Neural cell (in vitro differentiated cells): ENCODE measurements at regions not wholly inside any gene's neighbourhood (a gene's known extent, or its start where the extent isn't known, plus 50 kb on each side); places are given as distances from the start of the nearest gene placed in this dataset.
"Not testable (repeated sequence)": the region's sequence is repeated elsewhere in the genome, so short reads cannot be mapped to it uniquely, and the experiment has no call there.

Source experiments
- H2AFZ ChIP-seq: fragments of 200-600, 300-800 bp; sonication (generic), shearing (Covaris generic); 2 replicates; pipeline ENCODE4 v1.6.0; 2014; ENCODE audit warnings: low read depth, mild to moderate bottlenecking, antibody characterized with exemption, low read length, moderate library complexity
- H3F3A ChIP-seq: fragments of 200-600 bp; shearing (Covaris generic); 2 replicates; pipeline ENCODE4 v1.6.1; 2016; ENCODE audit warnings: mild to moderate bottlenecking, moderate library complexity, mixed read lengths, antibody characterized with exemption, low read length; ENCODE audit not compliant: insufficient read depth, poor library complexity, severe bottlenecking
- H3K27ac ChIP-seq: fragments of 200-600, 300-800 bp; sonication (generic), shearing (Covaris generic); 2 replicates; pipeline ENCODE4 v1.5.1; 2014; ENCODE audit warnings: mild to moderate bottlenecking, low read length, moderate library complexity
- H3K27me3 ChIP-seq: fragments of 300-800, 200-600 bp; sonication (generic), shearing (Covaris generic); 2 replicates; pipeline ENCODE4 v1.6.0; 2014; ENCODE audit warnings: mild to moderate bottlenecking, low read depth, low read length, moderate library complexity; ENCODE audit not compliant: insufficient read depth
- H3K36me3 ChIP-seq: fragments of 300-800, 200-600 bp; sonication (generic), shearing (Covaris generic); 2 replicates; pipeline ENCODE4 v1.5.1; 2014; ENCODE audit warnings: mild to moderate bottlenecking, antibody characterized with exemption, low read length, moderate library complexity; ENCODE audit not compliant: insufficient read depth
- H3K4me2 ChIP-seq: fragments of 300-800, 200-600 bp; sonication (generic), shearing (Covaris generic); 2 replicates; pipeline ENCODE4 v1.6.0; 2014; ENCODE audit warnings: mild to moderate bottlenecking, low read length
- H3K4me3 ChIP-seq: fragments of 300-800, 200-600 bp; sonication (generic), shearing (Covaris generic); 2 replicates; pipeline ENCODE4 v1.5.1; 2014; ENCODE audit warnings: mild to moderate bottlenecking, low read length, moderate library complexity
- H3K79me2 ChIP-seq: fragments of 200-600 bp; shearing (Covaris generic); replicated peaks from 2 replicates; pipeline ENCODE4 v1.6.0; 2014; ENCODE audit warnings: mild to moderate bottlenecking, low read length, moderate library complexity; ENCODE audit not compliant: insufficient read depth
- H3K9ac ChIP-seq: fragments of 300-800, 200-600 bp; sonication (generic), shearing (Covaris generic); 2 replicates; pipeline ENCODE4 v1.6.1; 2016; ENCODE audit warnings: mild to moderate bottlenecking, low read length, mixed read lengths
- H3K9me2 ChIP-seq: fragments of 200-600 bp; shearing (Covaris generic); 2 replicates; pipeline ENCODE4 v1.6.1; 2016; ENCODE audit warnings: mild to moderate bottlenecking, low read length, mixed read lengths; ENCODE audit not compliant: insufficient read depth
- H3K9me3 ChIP-seq: fragments of 200-600, 300-800 bp; sonication (generic), shearing (Covaris generic); 2 replicates; pipeline ENCODE4 v1.6.1; 2016; ENCODE audit warnings: mild to moderate bottlenecking, mixed run types, low read length, moderate library complexity, mixed read lengths
- H4K20me1 ChIP-seq: fragments of 200-600 bp; shearing (Covaris generic); 2 replicates; pipeline ENCODE4 v1.6.1; 2016; ENCODE audit warnings: mild to moderate bottlenecking, mixed run types; ENCODE audit not compliant: insufficient read depth
- EP300 ChIP-seq: fragments of 450-650 bp; conservative IDR thresholded peaks from 2 replicates; pipeline ENCODE4 v1.6.1; 2014; ENCODE audit warnings: antibody characterized with exemption, mild to moderate bottlenecking, moderate library complexity; ENCODE audit not compliant: poor library complexity, severe bottlenecking
- EZH2 ChIP-seq: fragments of 200-600, 300-800 bp; shearing (Covaris generic), sonication (generic); IDR thresholded peaks from 2 replicates; pipeline ENCODE4 v1.6.1; 2014; ENCODE audit warnings: antibody characterized with exemption, low read length, borderline replicate concordance, mild to moderate bottlenecking; ENCODE audit not compliant: insufficient read depth, poor library complexity, severe bottlenecking
- MXI1 ChIP-seq: fragments of 450-650 bp; conservative IDR thresholded peaks from 2 replicates; pipeline ENCODE4 v1.6.1; 2014; ENCODE audit warnings: antibody characterized with exemption, mild to moderate bottlenecking; ENCODE audit not compliant: poor library complexity, severe bottlenecking
- POLR2AphosphoS5 ChIP-seq: IDR thresholded peaks from 2 replicates; pipeline ENCODE4 v1.6.1; 2012
- RAD21 ChIP-seq: fragments of 450-650 bp; conservative IDR thresholded peaks from 2 replicates; pipeline ENCODE4 v1.6.1; 2014; ENCODE audit warnings: antibody characterized with exemption, mild to moderate bottlenecking, moderate library complexity
- SMC3 ChIP-seq: fragments of 450-650 bp; conservative IDR thresholded peaks from 2 replicates; pipeline ENCODE4 v1.6.1; 2014; ENCODE audit warnings: antibody characterized with exemption, mild to moderate bottlenecking, moderate library complexity; ENCODE audit not compliant: poor library complexity
- TAF1 ChIP-seq: IDR thresholded peaks from 2 replicates; pipeline ENCODE4 v1.6.1; 2012; ENCODE audit warnings: low read depth
- TF ChIP-seq, protein P1 (sequence below): IDR thresholded peaks from 2 replicates; pipeline ENCODE4 v1.6.1; 2012; ENCODE audit warnings: borderline replicate concordance
- TF ChIP-seq, protein P2 (sequence below): fragments of 450-650 bp; IDR thresholded peaks from 2 replicates; pipeline ENCODE4 v1.5.1; 2014; ENCODE audit warnings: antibody characterized with exemption, mild to moderate bottlenecking, moderate library complexity; ENCODE audit not compliant: poor library complexity, severe bottlenecking

DNA sequence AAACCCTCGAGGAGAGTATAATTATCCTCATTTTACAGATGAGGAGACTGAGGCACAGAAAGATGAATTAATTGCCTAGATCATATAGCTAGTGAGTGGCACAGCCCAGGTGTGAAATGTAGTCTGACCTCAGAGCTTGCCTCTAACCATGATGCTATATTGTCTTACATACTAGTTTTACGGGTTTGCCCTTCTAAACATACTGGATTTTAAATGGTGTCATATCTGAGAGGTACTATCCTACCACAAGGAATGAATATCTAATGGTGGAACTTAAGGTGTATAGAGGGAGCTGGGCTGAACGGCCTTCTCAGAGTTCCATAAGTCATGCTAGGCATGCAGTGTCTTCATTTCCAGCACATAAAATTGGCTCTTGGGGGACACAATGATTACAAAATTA lies 77.9 kb upstream of the EDEM3 start:
- TF ChIP-seq POLR2AphosphoS5: no peak
- no peak for TF ChIP-seq EZH2
- TF ChIP-seq, protein P1, sequence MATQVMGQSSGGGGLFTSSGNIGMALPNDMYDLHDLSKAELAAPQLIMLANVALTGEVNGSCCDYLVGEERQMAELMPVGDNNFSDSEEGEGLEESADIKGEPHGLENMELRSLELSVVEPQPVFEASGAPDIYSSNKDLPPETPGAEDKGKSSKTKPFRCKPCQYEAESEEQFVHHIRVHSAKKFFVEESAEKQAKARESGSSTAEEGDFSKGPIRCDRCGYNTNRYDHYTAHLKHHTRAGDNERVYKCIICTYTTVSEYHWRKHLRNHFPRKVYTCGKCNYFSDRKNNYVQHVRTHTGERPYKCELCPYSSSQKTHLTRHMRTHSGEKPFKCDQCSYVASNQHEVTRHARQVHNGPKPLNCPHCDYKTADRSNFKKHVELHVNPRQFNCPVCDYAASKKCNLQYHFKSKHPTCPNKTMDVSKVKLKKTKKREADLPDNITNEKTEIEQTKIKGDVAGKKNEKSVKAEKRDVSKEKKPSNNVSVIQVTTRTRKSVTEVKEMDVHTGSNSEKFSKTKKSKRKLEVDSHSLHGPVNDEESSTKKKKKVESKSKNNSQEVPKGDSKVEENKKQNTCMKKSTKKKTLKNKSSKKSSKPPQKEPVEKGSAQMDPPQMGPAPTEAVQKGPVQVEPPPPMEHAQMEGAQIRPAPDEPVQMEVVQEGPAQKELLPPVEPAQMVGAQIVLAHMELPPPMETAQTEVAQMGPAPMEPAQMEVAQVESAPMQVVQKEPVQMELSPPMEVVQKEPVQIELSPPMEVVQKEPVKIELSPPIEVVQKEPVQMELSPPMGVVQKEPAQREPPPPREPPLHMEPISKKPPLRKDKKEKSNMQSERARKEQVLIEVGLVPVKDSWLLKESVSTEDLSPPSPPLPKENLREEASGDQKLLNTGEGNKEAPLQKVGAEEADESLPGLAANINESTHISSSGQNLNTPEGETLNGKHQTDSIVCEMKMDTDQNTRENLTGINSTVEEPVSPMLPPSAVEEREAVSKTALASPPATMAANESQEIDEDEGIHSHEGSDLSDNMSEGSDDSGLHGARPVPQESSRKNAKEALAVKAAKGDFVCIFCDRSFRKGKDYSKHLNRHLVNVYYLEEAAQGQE: no peak
- TF ChIP-seq TAF1: no peak
- TF ChIP-seq SMC3: no peak
- TF ChIP-seq EP300: no peak
- TF ChIP-seq RAD21: no peak
- no peak for TF ChIP-seq MXI1
- TF ChIP-seq, protein P2, sequence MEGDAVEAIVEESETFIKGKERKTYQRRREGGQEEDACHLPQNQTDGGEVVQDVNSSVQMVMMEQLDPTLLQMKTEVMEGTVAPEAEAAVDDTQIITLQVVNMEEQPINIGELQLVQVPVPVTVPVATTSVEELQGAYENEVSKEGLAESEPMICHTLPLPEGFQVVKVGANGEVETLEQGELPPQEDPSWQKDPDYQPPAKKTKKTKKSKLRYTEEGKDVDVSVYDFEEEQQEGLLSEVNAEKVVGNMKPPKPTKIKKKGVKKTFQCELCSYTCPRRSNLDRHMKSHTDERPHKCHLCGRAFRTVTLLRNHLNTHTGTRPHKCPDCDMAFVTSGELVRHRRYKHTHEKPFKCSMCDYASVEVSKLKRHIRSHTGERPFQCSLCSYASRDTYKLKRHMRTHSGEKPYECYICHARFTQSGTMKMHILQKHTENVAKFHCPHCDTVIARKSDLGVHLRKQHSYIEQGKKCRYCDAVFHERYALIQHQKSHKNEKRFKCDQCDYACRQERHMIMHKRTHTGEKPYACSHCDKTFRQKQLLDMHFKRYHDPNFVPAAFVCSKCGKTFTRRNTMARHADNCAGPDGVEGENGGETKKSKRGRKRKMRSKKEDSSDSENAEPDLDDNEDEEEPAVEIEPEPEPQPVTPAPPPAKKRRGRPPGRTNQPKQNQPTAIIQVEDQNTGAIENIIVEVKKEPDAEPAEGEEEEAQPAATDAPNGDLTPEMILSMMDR: no peak
- Histone ChIP-seq H3K9me3 (no peaks in the 10 kb centered on the region), H3K4me2 (no peak overlapping the region), H3K27me3 (no peaks in the 10 kb centered on the region), H3K79me2 (no peaks in the 10 kb centered on the region), H3K9ac (no peak overlapping the region), H3K9me2 (no peaks in the 10 kb centered on the region), H4K20me1 (no peaks in the 10 kb centered on the region), H2AFZ (no peak overlapping the region), H3K4me3 (no peak overlapping the region), H3K36me3 (no peaks in the 10 kb centered on the region), H3F3A (no peaks in the 10 kb centered on the region), H3K27ac (no peak overlapping the region)

DNA sequence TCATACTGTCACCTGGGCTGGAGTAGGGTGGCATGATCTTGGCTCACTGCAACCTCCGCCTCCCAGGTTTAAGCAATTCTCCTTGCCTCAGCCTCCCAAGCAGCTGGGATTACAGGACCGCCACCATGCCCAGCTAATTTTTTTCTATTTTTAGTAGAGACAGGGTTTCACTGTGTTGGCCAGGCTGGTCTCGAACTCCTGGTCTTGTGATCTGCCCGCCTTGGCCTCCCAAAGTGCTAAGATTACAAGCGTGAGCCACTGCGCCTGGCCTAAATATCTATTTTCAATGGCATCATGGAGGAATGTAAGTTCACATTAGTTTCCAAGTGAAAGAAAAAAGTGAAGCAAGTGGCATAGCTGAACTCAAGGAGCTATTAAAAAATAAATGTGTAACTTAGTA lies 74.8 kb upstream of the EDEM3 start:
- H3K9me2 ChIP-seq, H2AFZ ChIP-seq, H3K4me2 ChIP-seq, H3K79me2 ChIP-seq, H3K36me3 ChIP-seq, H3K9ac ChIP-seq, H3K27ac ChIP-seq, H3K9me3 ChIP-seq, H3F3A ChIP-seq, H3K27me3 ChIP-seq, H4K20me1 ChIP-seq, H3K4me3 ChIP-seq: not testable (repeated sequence)

DNA sequence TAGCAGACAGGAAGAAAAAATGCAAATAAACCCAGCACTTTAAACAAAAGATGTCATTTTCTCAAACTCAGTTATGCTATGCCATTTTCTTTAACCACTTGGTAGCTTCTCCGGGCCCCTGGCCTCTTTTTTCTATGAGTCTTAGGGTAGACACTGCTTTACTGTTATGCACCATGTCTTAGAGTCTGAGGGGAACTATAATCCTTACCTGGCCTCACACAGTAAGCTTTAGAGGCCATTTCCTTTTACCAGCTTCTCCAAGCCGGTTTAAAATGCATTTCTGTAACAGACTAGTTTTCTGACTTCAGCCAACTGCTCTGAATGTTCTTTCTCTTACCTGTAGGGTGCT lies 73.7 kb upstream of the EDEM3 start:
- no peaks in the 10 kb centered on the region for H3K79me2 ChIP-seq

More for the DNA sequence above, 73.7 kb upstream of the EDEM3 start:
- no peak for TF ChIP-seq TAF1
- no peak for TF ChIP-seq MXI1
- TF ChIP-seq, protein P2: no peak
- no peak for TF ChIP-seq RAD21
- TF ChIP-seq, protein P1: no peak
- no peak for TF ChIP-seq EZH2
- no peak for TF ChIP-seq EP300
- no peak for TF ChIP-seq SMC3
- no peak for TF ChIP-seq POLR2AphosphoS5
- no peak overlapping the region for H3K27ac ChIP-seq
- no peaks in the 10 kb centered on the region for H3K9me2 ChIP-seq
- no peaks in the 10 kb centered on the region for H3K9me3 ChIP-seq
- H3K4me3 ChIP-seq: no peak overlapping the region
- H4K20me1 ChIP-seq: no peaks in the 10 kb centered on the region
- H2AFZ ChIP-seq: no peak overlapping the region
- no peak overlapping the region for H3K9ac ChIP-seq
- H3K36me3 ChIP-seq: no peaks in the 10 kb centered on the region
- no peak overlapping the region for H3K4me2 ChIP-seq
- H3K27me3 ChIP-seq: no peaks in the 10 kb centered on the region
- H3F3A ChIP-seq: no peaks in the 10 kb centered on the region
